ENCODE measurements at regions not wholly inside any gene's neighbourhood (a gene's known extent, or its start where the extent isn't known, plus 50 kb on each side); places are given as distances from the start of the nearest gene placed in this dataset.
A peak's percentile ranks its signal among the peaks of the same experiment; 100 is the strongest.

- no peak overlapping the region for H3K4me3 Mint-ChIP-seq (ENCODE audit: unreplicated experiment)
- FAIRE-seq: no peak
Observed at GRCh38 chr12:91835693-91836092, 310.0 kb downstream of the BTG1 start.

GRCh38 chr12:91833780-91834359 lies 311.8 kb downstream of the BTG1 start:
- TF ChIP-seq CTCF (IDR thresholded peaks at IDR 0.05; ENCODE audit: insufficient read depth, low read depth, low read length) (no peak), EZH2 (IDR thresholded peaks at IDR 0.05; ENCODE audit: insufficient read depth, low read length) (no peak)
- no peak overlapping the region for H3K27ac Mint-ChIP-seq (ENCODE audit: unreplicated experiment)
- no peak overlapping the region for H3K9ac ChIP-seq (ENCODE audit: low read length)
- H3K9me3 ChIP-seq (ENCODE audit: insufficient read depth, low read depth, low read length): no peaks in the 10 kb centered on the region
- no peaks in the 10 kb centered on the region for H3K9me3 Mint-ChIP-seq (ENCODE audit: unreplicated experiment)
- H3K27ac ChIP-seq (ENCODE audit: low read depth, low read length): no peak overlapping the region
- DNase-seq (ENCODE audit: low read depth): peak; percentile 16
- H3K4me1 ChIP-seq (ENCODE audit: insufficient read depth, low read length): no peaks in the 10 kb centered on the region
- H3K27me3 ChIP-seq (ENCODE audit: insufficient read depth, low read length): no peaks in the 10 kb centered on the region
- no peaks in the 10 kb centered on the region for H3K4me1 Mint-ChIP-seq (ENCODE audit: low read depth, unreplicated experiment)
- H3K4me2 ChIP-seq (ENCODE audit: low read length): no peak overlapping the region
- no peak overlapping the region for H2AFZ ChIP-seq (ENCODE audit: low read depth, low read length)
- H3K27me3 Mint-ChIP-seq (ENCODE audit: low read depth, unreplicated experiment): peaks cover 2% of the 10 kb centered on the region
- no peaks in the 10 kb centered on the region for H3K36me3 Mint-ChIP-seq (ENCODE audit: low read depth, unreplicated experiment)
- FAIRE-seq: no peak
- H3K4me3 Mint-ChIP-seq (ENCODE audit: unreplicated experiment): no peak overlapping the region
- H3K36me3 ChIP-seq (ENCODE audit: insufficient read depth, low read length): no peaks in the 10 kb centered on the region
- no peak overlapping the region for H3K4me3 ChIP-seq (ENCODE audit: insufficient read depth, low read depth, low read length)
- no peaks in the 10 kb centered on the region for H4K20me1 ChIP-seq (ENCODE audit: insufficient read depth, low read length)
- H3K79me2 ChIP-seq (ENCODE audit: insufficient read depth, low read length): no peaks in the 10 kb centered on the region

More at GRCh38 chr12:91835693-91836092, 310.0 kb downstream of the BTG1 start:
- Histone ChIP-seq H3K27me3 (ENCODE audit: insufficient read depth, low read length) (no peaks in the 10 kb centered on the region), H2AFZ (ENCODE audit: low read depth, low read length) (no peak overlapping the region), H3K79me2 (ENCODE audit: insufficient read depth, low read length) (no peaks in the 10 kb centered on the region), H3K4me3 (ENCODE audit: insufficient read depth, low read depth, low read length) (no peak overlapping the region), H3K9ac (ENCODE audit: low read length) (no peak overlapping the region), H3K9me3 (ENCODE audit: insufficient read depth, low read depth, low read length) (no peaks in the 10 kb centered on the region), H3K4me1 (ENCODE audit: insufficient read depth, low read length) (no peaks in the 10 kb centered on the region), H3K36me3 (ENCODE audit: insufficient read depth, low read length) (no peaks in the 10 kb centered on the region), H3K27ac (ENCODE audit: low read depth, low read length) (no peak overlapping the region), H4K20me1 (ENCODE audit: insufficient read depth, low read length) (no peaks in the 10 kb centered on the region), H3K4me2 (ENCODE audit: low read length) (no peak overlapping the region)
- Mint-ChIP-seq H3K9me3 (ENCODE audit: unreplicated experiment) (no peaks in the 10 kb centered on the region), H3K4me1 (ENCODE audit: low read depth, unreplicated experiment) (no peaks in the 10 kb centered on the region), H3K27me3 (ENCODE audit: low read depth, unreplicated experiment) (peaks cover 2% of the 10 kb centered on the region), H3K27ac (ENCODE audit: unreplicated experiment) (no peak overlapping the region), H3K36me3 (ENCODE audit: low read depth, unreplicated experiment) (no peaks in the 10 kb centered on the region)
- TF ChIP-seq CTCF (IDR thresholded peaks at IDR 0.05; ENCODE audit: insufficient read depth, low read depth, low read length) (no peak), EZH2 (IDR thresholded peaks at IDR 0.05; ENCODE audit: insufficient read depth, low read length) (no peak)
- DNase-seq (ENCODE audit: low read depth): no peak

GRCh38 chr12:91825999-91826398 lies 319.6 kb downstream of the BTG1 start:
- Histone ChIP-seq H3K4me2 (ENCODE audit: low read length) (no peak overlapping the region), H3K4me3 (ENCODE audit: insufficient read depth, low read depth, low read length) (no peak overlapping the region), H3K27ac (ENCODE audit: low read depth, low read length) (no peak overlapping the region), H3K9ac (ENCODE audit: low read length) (no peak overlapping the region), H3K79me2 (ENCODE audit: insufficient read depth, low read length) (no peaks in the 10 kb centered on the region), H3K36me3 (ENCODE audit: insufficient read depth, low read length) (no peaks in the 10 kb centered on the region), H3K9me3 (ENCODE audit: insufficient read depth, low read depth, low read length) (no peaks in the 10 kb centered on the region), H2AFZ (ENCODE audit: low read depth, low read length) (no peak overlapping the region), H3K4me1 (ENCODE audit: insufficient read depth, low read length) (no peaks in the 10 kb centered on the region), H3K27me3 (ENCODE audit: insufficient read depth, low read length) (no peaks in the 10 kb centered on the region), H4K20me1 (ENCODE audit: insufficient read depth, low read length) (no peaks in the 10 kb centered on the region)
- H3K36me3 Mint-ChIP-seq (ENCODE audit: low read depth, unreplicated experiment): no peaks in the 10 kb centered on the region
- FAIRE-seq (no peak), DNase-seq (ENCODE audit: low read depth) (no peak)
- no peak overlapping the region for H3K4me3 Mint-ChIP-seq (ENCODE audit: unreplicated experiment)
- no peaks in the 10 kb centered on the region for H3K4me1 Mint-ChIP-seq (ENCODE audit: low read depth, unreplicated experiment)
- H3K27me3 Mint-ChIP-seq (ENCODE audit: low read depth, unreplicated experiment): no peaks in the 10 kb centered on the region
- H3K27ac Mint-ChIP-seq (ENCODE audit: unreplicated experiment): no peak overlapping the region
- no peaks in the 10 kb centered on the region for H3K9me3 Mint-ChIP-seq (ENCODE audit: unreplicated experiment)
- TF ChIP-seq CTCF (IDR thresholded peaks at IDR 0.05; ENCODE audit: insufficient read depth, low read depth, low read length) (no peak), EZH2 (IDR thresholded peaks at IDR 0.05; ENCODE audit: insufficient read depth, low read length) (no peak)
